ENCODE measurements at regions not wholly inside any gene's neighbourhood (a gene's known extent, or its start where the extent isn't known, plus 50 kb on each side); places are given as distances from the start of the nearest gene placed in this dataset.

DNA sequence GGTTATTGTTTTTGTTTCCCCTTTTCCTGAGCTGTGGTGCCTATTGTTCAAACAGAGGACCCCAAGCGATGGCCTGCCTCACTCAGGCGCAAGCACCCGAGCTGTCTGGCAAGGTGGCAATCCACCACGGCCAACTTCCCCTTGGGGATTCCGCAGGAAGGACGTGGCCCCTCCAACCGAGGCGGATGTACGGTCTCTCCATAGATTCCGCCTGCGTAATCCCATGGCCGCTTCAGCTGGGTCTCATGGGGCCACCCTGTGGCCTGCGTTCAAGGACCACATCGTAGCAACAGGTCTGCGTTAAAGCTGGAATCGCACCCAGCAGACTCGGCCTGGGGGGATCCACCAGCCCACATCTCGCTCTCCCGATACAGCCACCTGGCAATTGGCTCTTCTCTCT lies 79.9 kb downstream of the CEBPB start:
- TF ChIP-seq, protein P1, sequence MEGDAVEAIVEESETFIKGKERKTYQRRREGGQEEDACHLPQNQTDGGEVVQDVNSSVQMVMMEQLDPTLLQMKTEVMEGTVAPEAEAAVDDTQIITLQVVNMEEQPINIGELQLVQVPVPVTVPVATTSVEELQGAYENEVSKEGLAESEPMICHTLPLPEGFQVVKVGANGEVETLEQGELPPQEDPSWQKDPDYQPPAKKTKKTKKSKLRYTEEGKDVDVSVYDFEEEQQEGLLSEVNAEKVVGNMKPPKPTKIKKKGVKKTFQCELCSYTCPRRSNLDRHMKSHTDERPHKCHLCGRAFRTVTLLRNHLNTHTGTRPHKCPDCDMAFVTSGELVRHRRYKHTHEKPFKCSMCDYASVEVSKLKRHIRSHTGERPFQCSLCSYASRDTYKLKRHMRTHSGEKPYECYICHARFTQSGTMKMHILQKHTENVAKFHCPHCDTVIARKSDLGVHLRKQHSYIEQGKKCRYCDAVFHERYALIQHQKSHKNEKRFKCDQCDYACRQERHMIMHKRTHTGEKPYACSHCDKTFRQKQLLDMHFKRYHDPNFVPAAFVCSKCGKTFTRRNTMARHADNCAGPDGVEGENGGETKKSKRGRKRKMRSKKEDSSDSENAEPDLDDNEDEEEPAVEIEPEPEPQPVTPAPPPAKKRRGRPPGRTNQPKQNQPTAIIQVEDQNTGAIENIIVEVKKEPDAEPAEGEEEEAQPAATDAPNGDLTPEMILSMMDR (IDR thresholded peaks at IDR 0.05), result no peak
- TF ChIP-seq POLR2A (IDR thresholded peaks at IDR 0.05) (no peak), POLR2AphosphoS5 (IDR thresholded peaks at IDR 0.05) (no peak), EP300 (IDR thresholded peaks at IDR 0.05; ENCODE audit: low read depth) (no peak)
